H1 (cell line): ENCODE measurements at regions not wholly inside any gene's neighbourhood (a gene's known extent, or its start where the extent isn't known, plus 50 kb on each side); places are given as distances from the start of the nearest gene placed in this dataset.

Experiments used
- BCL11A ChIP-seq, 2 experiments: IDR thresholded peaks; one replicate each; pipeline ENCODE4 v1.6.1; 2011; ENCODE audit warnings: low read depth in 2 of 2, low read length in 2 of 2, mild to moderate bottlenecking in 2 of 2
- FOSL1 ChIP-seq: IDR thresholded peaks from 2 replicates; pipeline ENCODE4 v1.6.1; 2011; ENCODE audit warnings: mild to moderate bottlenecking, low read depth, low read length, moderate library complexity; ENCODE audit not compliant: insufficient read depth
- SIX5 ChIP-seq: IDR thresholded peaks from 2 replicates; pipeline ENCODE4 v1.6.1; 2011; ENCODE audit warnings: mild to moderate bottlenecking, low read depth, low read length
- TBP ChIP-seq: IDR thresholded peaks from 2 replicates; pipeline ENCODE4 v1.6.1; 2011; ENCODE audit warnings: low read depth, low read length, improper control_type of control experiment
- TF ChIP-seq, protein P1 (sequence below), 3 experiments: IDR thresholded peaks; 1 replicate in 2 of 3; 2 replicates in 1 of 3; pipeline versions ENCODE4 v1.5.1 to v1.6.1; 2011; ENCODE audit warnings: low read length in 3 of 3, mild to moderate bottlenecking in 3 of 3, inconsistent platforms in 2 of 3, low read depth in 1 of 3, moderate library complexity in 1 of 3; ENCODE audit not compliant: insufficient read depth in 1 of 3; ENCODE audit errors: control extremely low read depth in 1 of 3

DNA sequence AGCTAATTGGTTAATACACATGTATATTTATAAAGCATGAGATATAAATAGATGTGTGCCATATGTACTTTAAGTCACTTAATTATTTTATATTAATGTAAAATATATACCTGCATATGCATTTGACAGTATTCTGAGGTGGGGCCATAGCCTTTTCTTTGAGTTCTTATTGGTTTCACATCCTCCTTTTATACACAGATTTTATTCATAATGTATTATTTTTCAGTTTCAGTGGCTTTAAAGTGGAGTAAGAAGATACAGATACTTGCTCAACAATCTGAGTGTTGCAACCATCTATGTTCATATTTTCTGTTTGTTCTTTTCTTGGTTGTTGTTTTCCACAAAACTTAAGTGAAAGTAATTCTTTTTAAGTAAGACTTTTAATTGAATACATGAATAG is 436.5 kb downstream of the RND3 start:
- TF ChIP-seq, protein P1, sequence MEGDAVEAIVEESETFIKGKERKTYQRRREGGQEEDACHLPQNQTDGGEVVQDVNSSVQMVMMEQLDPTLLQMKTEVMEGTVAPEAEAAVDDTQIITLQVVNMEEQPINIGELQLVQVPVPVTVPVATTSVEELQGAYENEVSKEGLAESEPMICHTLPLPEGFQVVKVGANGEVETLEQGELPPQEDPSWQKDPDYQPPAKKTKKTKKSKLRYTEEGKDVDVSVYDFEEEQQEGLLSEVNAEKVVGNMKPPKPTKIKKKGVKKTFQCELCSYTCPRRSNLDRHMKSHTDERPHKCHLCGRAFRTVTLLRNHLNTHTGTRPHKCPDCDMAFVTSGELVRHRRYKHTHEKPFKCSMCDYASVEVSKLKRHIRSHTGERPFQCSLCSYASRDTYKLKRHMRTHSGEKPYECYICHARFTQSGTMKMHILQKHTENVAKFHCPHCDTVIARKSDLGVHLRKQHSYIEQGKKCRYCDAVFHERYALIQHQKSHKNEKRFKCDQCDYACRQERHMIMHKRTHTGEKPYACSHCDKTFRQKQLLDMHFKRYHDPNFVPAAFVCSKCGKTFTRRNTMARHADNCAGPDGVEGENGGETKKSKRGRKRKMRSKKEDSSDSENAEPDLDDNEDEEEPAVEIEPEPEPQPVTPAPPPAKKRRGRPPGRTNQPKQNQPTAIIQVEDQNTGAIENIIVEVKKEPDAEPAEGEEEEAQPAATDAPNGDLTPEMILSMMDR (IDR thresholded peaks at IDR 0.05; ENCODE audit: control extremely low read depth in 1 of 3, insufficient read depth in 1 of 3, low read depth in 1 of 3, low read length in 3 of 3) = no peak
- TF ChIP-seq BCL11A (IDR thresholded peaks at IDR 0.05; ENCODE audit: low read depth in 2 of 2, low read length in 2 of 2) (no peak), SIX5 (no peak), FOSL1 (no peak), TBP (no peak)
